Skeletal muscle satellite cell (primary cell): ENCODE measurements at regions not wholly inside any gene's neighbourhood (a gene's known extent, or its start where the extent isn't known, plus 50 kb on each side); places are given as distances from the start of the nearest gene placed in this dataset.

Experiments used
- H3K27me3 ChIP-seq: 2 replicates; pipeline ENCODE4 v1.7.0; 2013; ENCODE audit warnings: low read length; ENCODE audit not compliant: control insufficient read depth, insufficient read depth
- H3K36me3 ChIP-seq: 2 replicates; pipeline ENCODE4 v1.7.0; 2013; ENCODE audit warnings: mild to moderate bottlenecking, control low read depth, low read length; ENCODE audit not compliant: insufficient read depth
- H3K4me1 ChIP-seq: 2 replicates; pipeline ENCODE4 v1.7.0; 2013; ENCODE audit warnings: low read length; ENCODE audit not compliant: control insufficient read depth, insufficient read depth
- H3K4me2 ChIP-seq: 2 replicates; pipeline ENCODE4 v1.7.0; 2013; ENCODE audit warnings: mild to moderate bottlenecking, low read length
- H3K4me3 ChIP-seq: 2 replicates; pipeline ENCODE4 v1.7.0; 2013; ENCODE audit warnings: low read length
- H3K9ac ChIP-seq: 2 replicates; pipeline ENCODE4 v1.7.0; 2013; ENCODE audit warnings: mild to moderate bottlenecking, low read depth, low read length, moderate library complexity
- H3K9me3 ChIP-seq: replicated peaks from 2 replicates; pipeline ENCODE4 v1.7.0; 2013; ENCODE audit warnings: mild to moderate bottlenecking, control low read depth, low read length

GRCh38 chr11:44506375-44507016, 59.0 kb upstream of the CD82 start:
- H3K4me3 ChIP-seq: no peak overlapping the region
- peaks cover 5% of the 10 kb centered on the region for H3K4me1 ChIP-seq
- H3K9me3 ChIP-seq: peaks cover 10% of the 10 kb centered on the region
- peaks cover 48% of the 10 kb centered on the region for H3K27me3 ChIP-seq
- no peak overlapping the region for H3K4me2 ChIP-seq
- H3K9ac ChIP-seq: no peak overlapping the region
- no peaks in the 10 kb centered on the region for H3K36me3 ChIP-seq

GRCh38 chr11:44507491-44507890, 58.0 kb upstream of the CD82 start:
- Histone ChIP-seq H3K9ac (no peak overlapping the region), H3K36me3 (no peaks in the 10 kb centered on the region), H3K4me2 (no peak overlapping the region), H3K4me3 (no peak overlapping the region), H3K9me3 (peaks cover 10% of the 10 kb centered on the region), H3K4me1 (peaks cover 5% of the 10 kb centered on the region), H3K27me3 (peaks cover 53% of the 10 kb centered on the region)

- H3K36me3 ChIP-seq: no peaks in the 10 kb centered on the region
- peaks cover 5% of the 10 kb centered on the region for H3K4me1 ChIP-seq
- H3K9ac ChIP-seq: no peak overlapping the region
- H3K27me3 ChIP-seq: peaks cover 56% of the 10 kb centered on the region
- H3K4me2 ChIP-seq: no peak overlapping the region
- no peak overlapping the region for H3K4me3 ChIP-seq
- peaks cover 10% of the 10 kb centered on the region for H3K9me3 ChIP-seq
Observed at GRCh38 chr11:44507896-44508445, 57.5 kb upstream of the CD82 start.

- Histone ChIP-seq H3K9me3 (peaks cover 10% of the 10 kb centered on the region), H3K27me3 (peaks cover 54% of the 10 kb centered on the region), H3K4me1 (peaks cover 5% of the 10 kb centered on the region), H3K9ac (no peak overlapping the region), H3K36me3 (no peaks in the 10 kb centered on the region), H3K4me3 (no peak overlapping the region), H3K4me2 (no peak overlapping the region)
Observed at GRCh38 chr11:44509296-44509695, 56.2 kb upstream of the CD82 start.

GRCh38 chr11:44510372-44510771, 55.1 kb upstream of the CD82 start:
- peaks cover 5% of the 10 kb centered on the region for H3K4me1 ChIP-seq
- H3K4me3 ChIP-seq: no peak overlapping the region
- peaks cover 61% of the 10 kb centered on the region for H3K27me3 ChIP-seq
- no peaks in the 10 kb centered on the region for H3K36me3 ChIP-seq
- H3K9me3 ChIP-seq: peaks cover 2% of the 10 kb centered on the region
- H3K4me2 ChIP-seq: no peak overlapping the region
- H3K9ac ChIP-seq: no peak overlapping the region

GRCh38 chr11:44512818-44513217, 52.6 kb upstream of the CD82 start:
- Histone ChIP-seq H3K4me1 (no peaks in the 10 kb centered on the region), H3K4me2 (no peak overlapping the region), H3K9ac (no peak overlapping the region), H3K9me3 (no peaks in the 10 kb centered on the region), H3K36me3 (no peaks in the 10 kb centered on the region), H3K4me3 (no peak overlapping the region), H3K27me3 (peaks cover 76% of the 10 kb centered on the region)

GRCh38 chr11:44515048-44515447, 50.4 kb upstream of the CD82 start:
- H3K9me3 ChIP-seq: no peaks in the 10 kb centered on the region
- H3K4me3 ChIP-seq: no peak overlapping the region
- H3K9ac ChIP-seq: no peak overlapping the region
- H3K27me3 ChIP-seq: peaks cover 83% of the 10 kb centered on the region
- H3K4me1 ChIP-seq: no peaks in the 10 kb centered on the region
- H3K36me3 ChIP-seq: no peaks in the 10 kb centered on the region
- no peak overlapping the region for H3K4me2 ChIP-seq
